Gastrocnemius medialis (tissue), 4 donors: ENCODE measurements at regions not wholly inside any gene's neighbourhood (a gene's known extent, or its start where the extent isn't known, plus 50 kb on each side); places are given as distances from the start of the nearest gene placed in this dataset.

Source experiments
- ATAC-seq, 2 donors: fragments of 150-250 bp; one replicate each; pipeline ENCODE4 v1.9.1; 2016
- DNase-seq, 2 donors: peaks; one replicate each; pipeline ENCODE4 v3.0.0-alpha.2; 2019
- H3K27ac ChIP-seq, 4 donors: fragments of 200-600 bp; sonication (generic); 1 replicate in 1 of 4; 2 replicates in 3 of 4; pipeline ENCODE4 v1.5.1; 2016 to 2018; ENCODE audit warnings: mild to moderate bottlenecking in 2 of 4, moderate library complexity in 1 of 4
- H3K27me3 ChIP-seq, 3 donors: fragments of 200-600 bp; sonication (generic) in 2 of 3; 1 replicate in 1 of 3; 2 replicates in 2 of 3; pipeline versions ENCODE4 v1.5.1 to v1.6.0; 2016 to 2019; ENCODE audit warnings: mild to moderate bottlenecking in 1 of 3, moderate library complexity in 1 of 3
- H3K36me3 ChIP-seq, 2 donors: fragments of 200-600 bp; sonication (generic) in 1 of 2; one replicate each; pipeline ENCODE4 v1.5.1; 2017 to 2018
- H3K4me1 ChIP-seq, 2 donors: fragments of 200-600 bp; sonication (generic) in 1 of 2; one replicate each; pipeline ENCODE4 v1.5.1; 2016 to 2017; ENCODE audit warnings: mild to moderate bottlenecking in 2 of 2
- H3K4me3 ChIP-seq, 4 donors: fragments of 200-600 bp; sonication (generic) in 3 of 4; 1 replicate in 1 of 4; 2 replicates in 3 of 4; pipeline ENCODE4 v1.5.1; 2016 to 2019; ENCODE audit warnings: mild to moderate bottlenecking in 2 of 4
- H3K9me3 ChIP-seq, 3 donors: fragments of 200-600 bp; sonication (generic) in 2 of 3; 1 replicate in 1 of 3; 2 replicates in 2 of 3; pipeline ENCODE4 v1.5.1; 2016 to 2019
- POLR2A ChIP-seq, 2 donors: fragments of 450-650 bp; IDR thresholded peaks; one replicate each; pipeline ENCODE4 v1.6.1; 2017; ENCODE audit warnings: antibody characterized with exemption in 2 of 2, mild to moderate bottlenecking in 2 of 2, moderate library complexity in 2 of 2
- in situ Hi-C, 4 donors: fragments of 200-750 bp; cut with MboI; loops; one replicate each; pipeline versions ENCODE4 v1.15.0 to v1.8.0; 2017; ENCODE audit warnings: low sequenced_read_pairs in 4 of 4
- intact Hi-C: fragments of 100-400 bp; cut with DNase I; formaldehyde crosslinking; loops from one replicate; pipeline ENCODE4 v1.15.1; 2023; ENCODE audit warnings: low total_unique reads
- TF ChIP-seq, protein P1 (sequence below), 5 experiments: fragments of 450-650 bp in 3 of 5; fragments of 200-600 bp in 2 of 5; sonication (generic) in 2 of 5; IDR thresholded peaks in 4 of 5; conservative IDR thresholded peaks in 1 of 5; 1 replicate in 4 of 5; 2 replicates in 1 of 5; pipeline ENCODE4 v1.5.1; 2016 to 2019; ENCODE audit warnings: antibody characterized with exemption in 5 of 5, mild to moderate bottlenecking in 3 of 5, moderate library complexity in 3 of 5

DNA sequence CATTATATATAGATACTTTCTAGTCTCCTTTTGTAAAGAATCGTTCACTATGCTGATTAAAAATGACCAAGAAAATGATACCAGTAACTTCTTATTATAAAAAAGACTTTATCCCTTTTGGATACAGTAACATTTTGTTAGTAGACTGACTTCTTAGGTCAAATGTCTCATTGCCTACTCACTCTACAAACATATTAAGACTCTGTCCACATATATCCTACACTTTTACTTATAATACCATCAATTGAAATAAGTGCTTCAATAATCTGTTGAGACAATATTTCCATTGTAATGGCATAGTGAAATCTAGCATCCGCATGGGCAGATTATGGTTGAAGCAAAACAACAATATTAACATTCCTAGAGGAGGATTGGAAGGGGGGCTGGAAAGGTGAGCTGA is 180.6 kb downstream of the ARL4A start:
- no peak for TF ChIP-seq POLR2A (IDR thresholded peaks at IDR 0.05)
- TF ChIP-seq, protein P1, sequence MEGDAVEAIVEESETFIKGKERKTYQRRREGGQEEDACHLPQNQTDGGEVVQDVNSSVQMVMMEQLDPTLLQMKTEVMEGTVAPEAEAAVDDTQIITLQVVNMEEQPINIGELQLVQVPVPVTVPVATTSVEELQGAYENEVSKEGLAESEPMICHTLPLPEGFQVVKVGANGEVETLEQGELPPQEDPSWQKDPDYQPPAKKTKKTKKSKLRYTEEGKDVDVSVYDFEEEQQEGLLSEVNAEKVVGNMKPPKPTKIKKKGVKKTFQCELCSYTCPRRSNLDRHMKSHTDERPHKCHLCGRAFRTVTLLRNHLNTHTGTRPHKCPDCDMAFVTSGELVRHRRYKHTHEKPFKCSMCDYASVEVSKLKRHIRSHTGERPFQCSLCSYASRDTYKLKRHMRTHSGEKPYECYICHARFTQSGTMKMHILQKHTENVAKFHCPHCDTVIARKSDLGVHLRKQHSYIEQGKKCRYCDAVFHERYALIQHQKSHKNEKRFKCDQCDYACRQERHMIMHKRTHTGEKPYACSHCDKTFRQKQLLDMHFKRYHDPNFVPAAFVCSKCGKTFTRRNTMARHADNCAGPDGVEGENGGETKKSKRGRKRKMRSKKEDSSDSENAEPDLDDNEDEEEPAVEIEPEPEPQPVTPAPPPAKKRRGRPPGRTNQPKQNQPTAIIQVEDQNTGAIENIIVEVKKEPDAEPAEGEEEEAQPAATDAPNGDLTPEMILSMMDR (IDR thresholded peaks at IDR 0.05 in 4 of 5, conservative IDR thresholded peaks at IDR 0.05 in 1 of 5), result no peak
- DNase-seq, result no peak
- H3K27me3 ChIP-seq, result no peaks in the 10 kb centered on the region
- H3K9me3 ChIP-seq, result no peaks in the 10 kb centered on the region
- H3K4me1 ChIP-seq, result peaks cover 0 to 4% of the 10 kb centered on the region in 2 donors
- H3K4me3 ChIP-seq, result no peak overlapping the region
- no peak for ATAC-seq
- H3K36me3 ChIP-seq, result no peaks in the 10 kb centered on the region
- no peak overlapping the region for H3K27ac ChIP-seq
- in situ Hi-C loops, result no loop called here
- intact Hi-C loops, result no loop called here

DNA sequence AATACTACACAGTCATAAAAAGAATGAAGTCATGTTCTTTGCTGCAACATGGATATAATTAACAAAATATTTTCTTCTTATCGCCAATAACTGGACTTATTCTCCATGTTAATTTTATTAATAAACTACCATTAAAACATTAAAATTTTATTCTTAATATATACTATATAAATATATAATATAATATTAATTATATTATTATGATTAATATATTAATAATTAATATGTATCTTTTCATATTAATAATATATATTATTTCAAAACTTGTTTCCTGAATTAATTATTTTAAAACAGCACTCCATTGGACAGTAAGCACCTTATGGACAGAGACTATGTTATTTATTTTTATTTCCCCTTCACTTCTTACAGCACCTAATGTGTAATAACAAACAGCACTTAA is 182.8 kb downstream of the ARL4A start:
- TF ChIP-seq, protein P1 (IDR thresholded peaks at IDR 0.05 in 4 of 5, conservative IDR thresholded peaks at IDR 0.05 in 1 of 5), result no peak
- TF ChIP-seq POLR2A (IDR thresholded peaks at IDR 0.05), result no peak
- in situ Hi-C loops, result no loop called here
- intact Hi-C loops, result no loop called here
- DNase-seq (no peak), ATAC-seq (no peak)
- Histone ChIP-seq H3K36me3 (no peaks in the 10 kb centered on the region), H3K27me3 (no peaks in the 10 kb centered on the region), H3K4me3 (no peak overlapping the region), H3K4me1 (peaks cover 0 to 4% of the 10 kb centered on the region in 2 donors), H3K9me3 (no peaks in the 10 kb centered on the region), H3K27ac (no peak overlapping the region)

DNA sequence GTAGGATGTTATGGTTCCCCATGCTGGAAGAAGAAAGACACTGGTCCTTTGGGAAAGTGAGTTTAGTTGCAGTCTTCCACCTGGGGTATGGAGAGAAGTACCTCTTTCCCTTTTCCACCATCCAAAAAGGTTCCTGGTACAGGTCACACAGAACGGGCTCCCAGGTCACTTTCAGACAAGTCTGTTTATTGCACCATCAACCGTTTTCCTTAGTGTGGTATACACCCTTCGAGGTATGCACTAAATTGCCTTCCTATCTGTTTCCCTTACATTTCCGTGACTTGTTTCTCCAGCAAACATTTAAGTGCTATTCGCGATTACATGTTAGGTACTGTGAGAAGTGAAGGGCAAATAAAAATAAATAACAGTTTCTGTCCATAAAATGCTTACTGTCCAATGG is 185.1 kb downstream of the ARL4A start:
- ATAC-seq (no peak), DNase-seq (no peak)
- no peak for TF ChIP-seq POLR2A (IDR thresholded peaks at IDR 0.05)
- TF ChIP-seq, protein P1 (IDR thresholded peaks at IDR 0.05 in 4 of 5, conservative IDR thresholded peaks at IDR 0.05 in 1 of 5), result no peak
- no peaks in the 10 kb centered on the region for H3K4me1 ChIP-seq
- H3K27ac ChIP-seq, result no peak overlapping the region
- no peaks in the 10 kb centered on the region for H3K9me3 ChIP-seq
- H3K27me3 ChIP-seq, result no peaks in the 10 kb centered on the region
- intact Hi-C loops (no loop called here), in situ Hi-C loops (no loop called here)
- no peak overlapping the region for H3K4me3 ChIP-seq
- no peaks in the 10 kb centered on the region for H3K36me3 ChIP-seq

DNA sequence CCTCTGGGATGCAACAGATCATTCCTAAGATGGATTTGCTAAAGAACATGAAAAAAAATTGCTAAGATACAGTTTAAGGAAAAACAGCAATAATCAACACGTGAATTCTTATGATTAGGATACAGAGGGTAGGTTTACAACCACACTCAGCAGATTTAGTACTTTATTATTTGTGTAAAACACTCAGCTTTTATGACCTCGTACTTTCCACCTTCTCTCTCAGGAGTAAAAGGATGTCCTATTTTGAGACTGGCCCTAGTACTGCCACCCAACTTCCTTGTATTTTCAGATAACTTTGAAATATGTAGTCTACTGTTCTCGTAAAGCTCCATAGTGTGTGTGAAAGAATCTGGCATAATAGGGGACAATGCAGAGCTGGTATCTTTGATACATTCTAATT is 186.1 kb downstream of the ARL4A start:
- Histone ChIP-seq H3K4me1 (no peaks in the 10 kb centered on the region), H3K4me3 (no peak overlapping the region), H3K27me3 (no peaks in the 10 kb centered on the region), H3K27ac (no peak overlapping the region), H3K36me3 (no peaks in the 10 kb centered on the region), H3K9me3 (no peaks in the 10 kb centered on the region)
- DNase-seq (no peak), ATAC-seq (no peak)
- no peak for TF ChIP-seq POLR2A (IDR thresholded peaks at IDR 0.05)
- TF ChIP-seq, protein P1 (IDR thresholded peaks at IDR 0.05 in 4 of 5, conservative IDR thresholded peaks at IDR 0.05 in 1 of 5), result no peak
- in situ Hi-C loops (no loop called here), intact Hi-C loops (no loop called here)

DNA sequence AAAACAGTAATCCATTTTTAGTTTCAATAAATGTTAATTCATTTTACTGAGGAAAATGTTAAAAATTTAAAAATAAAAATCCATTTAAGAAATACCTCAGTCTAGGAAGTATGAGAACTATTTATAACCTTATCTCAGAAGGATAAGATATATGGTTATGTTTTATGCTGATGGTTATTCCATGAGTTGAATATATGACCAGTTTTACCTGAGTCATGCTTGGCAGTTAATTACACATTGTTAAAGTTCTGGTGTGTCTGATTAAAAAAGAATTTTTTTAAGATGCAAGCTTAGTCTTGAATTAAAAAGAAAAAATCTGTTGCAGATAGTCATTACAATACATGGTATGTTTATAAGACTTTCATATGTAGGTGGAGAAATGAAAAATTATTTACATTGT is 191.7 kb downstream of the ARL4A start:
- Histone ChIP-seq H3K27me3 (no peaks in the 10 kb centered on the region), H3K4me3 (no peak overlapping the region), H3K9me3 (no peaks in the 10 kb centered on the region), H3K4me1 (no peaks in the 10 kb centered on the region), H3K36me3 (no peaks in the 10 kb centered on the region), H3K27ac (no peak overlapping the region)
- TF ChIP-seq, protein P1 (IDR thresholded peaks at IDR 0.05 in 4 of 5, conservative IDR thresholded peaks at IDR 0.05 in 1 of 5), result no peak
- no peak for TF ChIP-seq POLR2A (IDR thresholded peaks at IDR 0.05)
- intact Hi-C loops, result no loop called here
- ATAC-seq (no peak), DNase-seq (no peak)
- in situ Hi-C loops, result no loop called here
